ENCODE measurements at regions not wholly inside any gene's neighbourhood (a gene's known extent, or its start where the extent isn't known, plus 50 kb on each side); places are given as distances from the start of the nearest gene placed in this dataset.

- Histone ChIP-seq H3K4me3 (ENCODE audit: low read depth, low read length, poor library complexity, severe bottlenecking) (no peak overlapping the region), H3F3A (ENCODE audit: insufficient read depth, low read length) (no peaks in the 10 kb centered on the region)
Observed at GRCh38 chr9:108188482-108188881, 667.3 kb downstream of the ACTL7B start.

GRCh38 chr9:108186642-108187395 lies 669.0 kb downstream of the ACTL7B start:
- H3K4me2 ChIP-seq (ENCODE audit: low read length), result no peak overlapping the region
- H2AFZ ChIP-seq (ENCODE audit: low read length), result no peak overlapping the region
- H4K20me1 ChIP-seq (ENCODE audit: insufficient read depth, low read length), result no peaks in the 10 kb centered on the region
- H3F3A ChIP-seq (ENCODE audit: insufficient read depth, low read length), result no peaks in the 10 kb centered on the region
- no peaks in the 10 kb centered on the region for H3K27me3 ChIP-seq (ENCODE audit: insufficient read depth, low read length)
- H3K9ac ChIP-seq (ENCODE audit: low read length), result no peak overlapping the region
- H3K27ac ChIP-seq (ENCODE audit: low read depth, low read length, poor library complexity, severe bottlenecking), result no peak overlapping the region
- no peaks in the 10 kb centered on the region for H3K79me2 ChIP-seq (ENCODE audit: insufficient read depth, low read length)
- H3K36me3 ChIP-seq (ENCODE audit: insufficient read depth, low read length), result no peaks in the 10 kb centered on the region
- H3K4me3 ChIP-seq (ENCODE audit: low read depth, low read length, poor library complexity, severe bottlenecking), result no peak overlapping the region
- H3K4me1 ChIP-seq (ENCODE audit: insufficient read depth, low read length, severe bottlenecking), result no peaks in the 10 kb centered on the region
- H3K9me2 ChIP-seq (ENCODE audit: low read depth, low read length), result no peaks in the 10 kb centered on the region
- no peaks in the 10 kb centered on the region for H3K9me3 ChIP-seq (ENCODE audit: low read length)
- TF ChIP-seq EZH2 (IDR thresholded peaks at IDR 0.05; ENCODE audit: borderline replicate concordance, low read length) (no peak), CTCF (IDR thresholded peaks at IDR 0.05; ENCODE audit: low read length) (no peak)

More at GRCh38 chr9:108188482-108188881, 667.3 kb downstream of the ACTL7B start:
- H3K27ac ChIP-seq (ENCODE audit: low read depth, low read length, poor library complexity, severe bottlenecking), result no peak overlapping the region
- H4K20me1 ChIP-seq (ENCODE audit: insufficient read depth, low read length), result no peaks in the 10 kb centered on the region
- H3K4me2 ChIP-seq (ENCODE audit: low read length), result no peak overlapping the region
- H3K79me2 ChIP-seq (ENCODE audit: insufficient read depth, low read length), result no peaks in the 10 kb centered on the region
- H3K27me3 ChIP-seq (ENCODE audit: insufficient read depth, low read length), result no peaks in the 10 kb centered on the region
- no peak overlapping the region for H2AFZ ChIP-seq (ENCODE audit: low read length)
- H3K36me3 ChIP-seq (ENCODE audit: insufficient read depth, low read length), result no peaks in the 10 kb centered on the region
- no peaks in the 10 kb centered on the region for H3K9me2 ChIP-seq (ENCODE audit: low read depth, low read length)
- H3K9me3 ChIP-seq (ENCODE audit: low read length), result no peaks in the 10 kb centered on the region
- no peak overlapping the region for H3K9ac ChIP-seq (ENCODE audit: low read length)
- H3K4me1 ChIP-seq (ENCODE audit: insufficient read depth, low read length, severe bottlenecking), result no peaks in the 10 kb centered on the region
- no peak for TF ChIP-seq EZH2 (IDR thresholded peaks at IDR 0.05; ENCODE audit: borderline replicate concordance, low read length)

GRCh38 chr9:108185613-108186012 lies 670.2 kb downstream of the ACTL7B start:
- Histone ChIP-seq H3K27me3 (ENCODE audit: insufficient read depth, low read length) (no peaks in the 10 kb centered on the region), H3K27ac (ENCODE audit: low read depth, low read length, poor library complexity, severe bottlenecking) (no peak overlapping the region), H3K9me2 (ENCODE audit: low read depth, low read length) (no peaks in the 10 kb centered on the region), H3K9me3 (ENCODE audit: low read length) (no peaks in the 10 kb centered on the region), H3K79me2 (ENCODE audit: insufficient read depth, low read length) (no peaks in the 10 kb centered on the region), H2AFZ (ENCODE audit: low read length) (no peak overlapping the region), H3K4me2 (ENCODE audit: low read length) (no peak overlapping the region), H3K36me3 (ENCODE audit: insufficient read depth, low read length) (no peaks in the 10 kb centered on the region), H3K4me3 (ENCODE audit: low read depth, low read length, poor library complexity, severe bottlenecking) (no peak overlapping the region), H3K4me1 (ENCODE audit: insufficient read depth, low read length, severe bottlenecking) (no peaks in the 10 kb centered on the region), H3K9ac (ENCODE audit: low read length) (no peak overlapping the region), H4K20me1 (ENCODE audit: insufficient read depth, low read length) (no peaks in the 10 kb centered on the region), H3F3A (ENCODE audit: insufficient read depth, low read length) (no peaks in the 10 kb centered on the region)
- no peak for TF ChIP-seq CTCF (IDR thresholded peaks at IDR 0.05; ENCODE audit: low read length)
- TF ChIP-seq EZH2 (IDR thresholded peaks at IDR 0.05; ENCODE audit: borderline replicate concordance, low read length), result no peak

GRCh38 chr9:108184941-108185340 lies 670.8 kb downstream of the ACTL7B start:
- H3K4me3 ChIP-seq (ENCODE audit: low read depth, low read length, poor library complexity, severe bottlenecking), result no peak overlapping the region
- no peaks in the 10 kb centered on the region for H3K9me2 ChIP-seq (ENCODE audit: low read depth, low read length)
- no peaks in the 10 kb centered on the region for H3F3A ChIP-seq (ENCODE audit: insufficient read depth, low read length)
- no peaks in the 10 kb centered on the region for H3K79me2 ChIP-seq (ENCODE audit: insufficient read depth, low read length)
- no peak overlapping the region for H2AFZ ChIP-seq (ENCODE audit: low read length)
- no peak overlapping the region for H3K27ac ChIP-seq (ENCODE audit: low read depth, low read length, poor library complexity, severe bottlenecking)
- H3K9ac ChIP-seq (ENCODE audit: low read length), result no peak overlapping the region
- TF ChIP-seq EZH2 (IDR thresholded peaks at IDR 0.05; ENCODE audit: borderline replicate concordance, low read length) (no peak), CTCF (IDR thresholded peaks at IDR 0.05; ENCODE audit: low read length) (no peak)
- no peaks in the 10 kb centered on the region for H3K4me1 ChIP-seq (ENCODE audit: insufficient read depth, low read length, severe bottlenecking)
- no peaks in the 10 kb centered on the region for H3K27me3 ChIP-seq (ENCODE audit: insufficient read depth, low read length)
- no peaks in the 10 kb centered on the region for H3K36me3 ChIP-seq (ENCODE audit: insufficient read depth, low read length)
- H3K9me3 ChIP-seq (ENCODE audit: low read length), result no peaks in the 10 kb centered on the region
- no peak overlapping the region for H3K4me2 ChIP-seq (ENCODE audit: low read length)
- no peaks in the 10 kb centered on the region for H4K20me1 ChIP-seq (ENCODE audit: insufficient read depth, low read length)

All from OCI-LY1 (cell line).